HL-60 (cell line): ENCODE measurements at regions not wholly inside any gene's neighbourhood (a gene's known extent, or its start where the extent isn't known, plus 50 kb on each side); places are given as distances from the start of the nearest gene placed in this dataset.
"Not testable (repeated sequence)": the region's sequence is repeated elsewhere in the genome, so short reads cannot be mapped to it uniquely, and the experiment has no call there.

Experiments used
- DNase-seq, 2 experiments: peaks; one replicate each; pipeline ENCODE4 v3.0.0-alpha.2; 2010 to 2020; ENCODE audit warnings: low read depth in 1 of 2, low spot score in 1 of 2
- H3K27ac ChIP-seq: fragments of 250-450 bp; sonication (Bioruptor Pico); replicated peaks from 2 replicates; pipeline ENCODE4 v1.5.1; 2020; ENCODE audit warnings: mild to moderate bottlenecking, moderate library complexity
- H3K27me3 ChIP-seq: fragments of 250-450 bp; sonication (Bioruptor Pico); 2 replicates; pipeline ENCODE4 v1.5.1; 2021; ENCODE audit warnings: mild to moderate bottlenecking, moderate library complexity; ENCODE audit not compliant: insufficient read depth, poor library complexity, severe bottlenecking
- H3K4me3 ChIP-seq: replicated peaks from 2 replicates; pipeline ENCODE4 v1.5.1; 2011; ENCODE audit warnings: mild to moderate bottlenecking, control low read depth, low read length; ENCODE audit not compliant: insufficient read depth

GRCh38 chr1:206298032-206298392, 94.7 kb downstream of the SRGAP2 start:
- not testable (repeated sequence) for H3K27ac ChIP-seq, H3K27me3 ChIP-seq, DNase-seq, H3K4me3 ChIP-seq

- H3K27me3 ChIP-seq, H3K4me3 ChIP-seq, H3K27ac ChIP-seq, DNase-seq: not testable (repeated sequence)
Observed at GRCh38 chr1:206299181-206299791, 95.9 kb downstream of the SRGAP2 start.

GRCh38 chr1:206299942-206300341, 96.6 kb downstream of the SRGAP2 start:
- H3K27me3 ChIP-seq, H3K4me3 ChIP-seq, H3K27ac ChIP-seq: not testable (repeated sequence)
- DNase-seq = peak in 1 of 2 experiments; percentile 5

- not testable (repeated sequence) for H3K27ac ChIP-seq, DNase-seq, H3K27me3 ChIP-seq
Observed at GRCh38 chr1:206302056-206302455, 98.7 kb downstream of the SRGAP2 start.

GRCh38 chr1:206307442-206307841, 104.1 kb downstream of the SRGAP2 start:
- H3K27me3 ChIP-seq, DNase-seq, H3K4me3 ChIP-seq, H3K27ac ChIP-seq: not testable (repeated sequence)

More at GRCh38 chr1:206302056-206302455, 98.7 kb downstream of the SRGAP2 start:
- H3K4me3 ChIP-seq = not testable (repeated sequence)

GRCh38 chr1:206310948-206311347, 107.6 kb downstream of the SRGAP2 start:
- DNase-seq, H3K27ac ChIP-seq, H3K27me3 ChIP-seq, H3K4me3 ChIP-seq: not testable (repeated sequence)

- H3K4me3 ChIP-seq, DNase-seq, H3K27ac ChIP-seq: not testable (repeated sequence)
Observed at GRCh38 chr1:206311611-206312273, 108.4 kb downstream of the SRGAP2 start.

GRCh38 chr1:206312274-206312665, 108.9 kb downstream of the SRGAP2 start:
- H3K27ac ChIP-seq, DNase-seq, H3K4me3 ChIP-seq, H3K27me3 ChIP-seq: not testable (repeated sequence)

More at GRCh38 chr1:206311611-206312273, 108.4 kb downstream of the SRGAP2 start:
- H3K27me3 ChIP-seq = not testable (repeated sequence)

- not testable (repeated sequence) for H3K27ac ChIP-seq
Observed at GRCh38 chr1:206314951-206315636, 111.8 kb downstream of the SRGAP2 start.

GRCh38 chr1:206316901-206317300, 113.6 kb downstream of the SRGAP2 start:
- not testable (repeated sequence) for H3K4me3 ChIP-seq, H3K27ac ChIP-seq, DNase-seq, H3K27me3 ChIP-seq

More at GRCh38 chr1:206314951-206315636, 111.8 kb downstream of the SRGAP2 start:
- not testable (repeated sequence) for DNase-seq, H3K4me3 ChIP-seq, H3K27me3 ChIP-seq

- not testable (repeated sequence) for H3K27me3 ChIP-seq, DNase-seq, H3K4me3 ChIP-seq, H3K27ac ChIP-seq
Observed at GRCh38 chr1:206317878-206318514, 114.7 kb downstream of the SRGAP2 start.

- not testable (repeated sequence) for H3K27ac ChIP-seq, DNase-seq, H3K4me3 ChIP-seq, H3K27me3 ChIP-seq
Observed at GRCh38 chr1:206320227-206320626, 116.9 kb downstream of the SRGAP2 start.

GRCh38 chr1:206326159-206326939, 123.0 kb downstream of the SRGAP2 start:
- H3K27ac ChIP-seq, H3K27me3 ChIP-seq, DNase-seq, H3K4me3 ChIP-seq: not testable (repeated sequence)

- not testable (repeated sequence) for DNase-seq, H3K4me3 ChIP-seq, H3K27ac ChIP-seq, H3K27me3 ChIP-seq
Observed at GRCh38 chr1:206331597-206331996, 128.3 kb downstream of the SRGAP2 start.
